ENCODE measurements at regions not wholly inside any gene's neighbourhood (a gene's known extent, or its start where the extent isn't known, plus 50 kb on each side); places are given as distances from the start of the nearest gene placed in this dataset.

- no peak overlapping the region for H2AFZ ChIP-seq (ENCODE audit: control insufficient read depth, low read length)
- H3K9me1 ChIP-seq (ENCODE audit: control insufficient read depth, extremely low read depth, insufficient read depth, low read length), result no peaks in the 10 kb centered on the region
- dilution Hi-C loops (cut with MboI; ENCODE audit: extremely low pct_ligation_motif_present, low sequenced_read_pairs), result no loop called here
- no peaks in the 10 kb centered on the region for H3K4me1 ChIP-seq (ENCODE audit: control insufficient read depth, extremely low read depth, insufficient read depth, low read length)
- FAIRE-seq, result no peak
- no peaks in the 10 kb centered on the region for H3K9me3 ChIP-seq (ENCODE audit: control insufficient read depth, low read depth, low read length)
- H3K4me3 ChIP-seq (ENCODE audit: control insufficient read depth in 2 of 3, extremely low read depth in 1 of 3, insufficient read depth in 2 of 3, low read depth in 1 of 3, low read length in 3 of 3), result no peak overlapping the region
- TF ChIP-seq EZH2 (IDR thresholded peaks at IDR 0.05; ENCODE audit: low read length), result no peak
- TF ChIP-seq, protein P1, sequence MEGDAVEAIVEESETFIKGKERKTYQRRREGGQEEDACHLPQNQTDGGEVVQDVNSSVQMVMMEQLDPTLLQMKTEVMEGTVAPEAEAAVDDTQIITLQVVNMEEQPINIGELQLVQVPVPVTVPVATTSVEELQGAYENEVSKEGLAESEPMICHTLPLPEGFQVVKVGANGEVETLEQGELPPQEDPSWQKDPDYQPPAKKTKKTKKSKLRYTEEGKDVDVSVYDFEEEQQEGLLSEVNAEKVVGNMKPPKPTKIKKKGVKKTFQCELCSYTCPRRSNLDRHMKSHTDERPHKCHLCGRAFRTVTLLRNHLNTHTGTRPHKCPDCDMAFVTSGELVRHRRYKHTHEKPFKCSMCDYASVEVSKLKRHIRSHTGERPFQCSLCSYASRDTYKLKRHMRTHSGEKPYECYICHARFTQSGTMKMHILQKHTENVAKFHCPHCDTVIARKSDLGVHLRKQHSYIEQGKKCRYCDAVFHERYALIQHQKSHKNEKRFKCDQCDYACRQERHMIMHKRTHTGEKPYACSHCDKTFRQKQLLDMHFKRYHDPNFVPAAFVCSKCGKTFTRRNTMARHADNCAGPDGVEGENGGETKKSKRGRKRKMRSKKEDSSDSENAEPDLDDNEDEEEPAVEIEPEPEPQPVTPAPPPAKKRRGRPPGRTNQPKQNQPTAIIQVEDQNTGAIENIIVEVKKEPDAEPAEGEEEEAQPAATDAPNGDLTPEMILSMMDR (optimal IDR thresholded peaks at IDR 0.05 in 1 of 3, IDR thresholded peaks at IDR 0.05 in 1 of 3, conservative IDR thresholded peaks at IDR 0.05 in 1 of 3; ENCODE audit: extremely low read depth in 1 of 3, insufficient read depth in 2 of 3, low read length in 3 of 3), result peak in 2 of 3 experiments; percentile 19 to 31
- no peak overlapping the region for H3K9ac ChIP-seq (ENCODE audit: control insufficient read depth, extremely low read depth, insufficient read depth, low read length)
- no peak overlapping the region for H3K27ac ChIP-seq (ENCODE audit: control insufficient read depth, insufficient read depth, low read length)
- H3K79me2 ChIP-seq (ENCODE audit: control insufficient read depth, insufficient read depth, low read length), result no peaks in the 10 kb centered on the region
- no peaks in the 10 kb centered on the region for H3K36me3 ChIP-seq (ENCODE audit: control insufficient read depth in 2 of 2, extremely low read depth in 1 of 2, insufficient read depth in 2 of 2, low read length in 2 of 2)
- no peak overlapping the region for H3K4me2 ChIP-seq (ENCODE audit: control insufficient read depth, extremely low read depth, insufficient read depth, low read depth, low read length)
- no peaks in the 10 kb centered on the region for H4K20me1 ChIP-seq (ENCODE audit: control insufficient read depth, extremely low read depth, insufficient read depth, low read length)
- DNase-seq (ENCODE audit: low read depth, low spot score), result no peak
- H3K27me3 ChIP-seq (ENCODE audit: control insufficient read depth, extremely low read depth, insufficient read depth, low read length), result no peaks in the 10 kb centered on the region
Measured at GRCh38 chr5:75885849-75886596, 168.8 kb upstream of the POC5 start.

DNA sequence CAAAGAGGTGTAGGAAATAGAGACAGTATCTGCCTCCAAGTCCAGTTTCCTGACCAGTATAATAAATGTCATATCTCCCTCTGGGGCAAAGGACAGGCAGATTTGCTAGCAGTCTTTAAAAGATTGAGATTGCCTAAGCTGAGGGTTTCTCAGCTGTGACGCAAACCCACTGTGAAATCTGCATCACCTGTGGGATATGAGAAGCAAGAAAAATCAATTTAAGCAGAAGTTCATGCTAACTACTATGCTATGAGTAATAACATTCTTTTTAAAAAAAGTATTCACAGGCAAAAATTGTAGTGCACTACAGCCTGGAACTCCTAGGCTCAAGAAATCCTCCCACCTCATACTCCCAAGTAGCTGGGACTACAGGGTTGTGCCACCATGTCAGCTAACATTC, 168.1 kb upstream of the POC5 start:
- Histone ChIP-seq H3K4me1 (ENCODE audit: control insufficient read depth, extremely low read depth, insufficient read depth, low read length) (no peaks in the 10 kb centered on the region), H3K9me3 (ENCODE audit: control insufficient read depth, low read depth, low read length) (no peaks in the 10 kb centered on the region), H3K9ac (ENCODE audit: control insufficient read depth, extremely low read depth, insufficient read depth, low read length) (no peak overlapping the region), H3K9me1 (ENCODE audit: control insufficient read depth, extremely low read depth, insufficient read depth, low read length) (no peaks in the 10 kb centered on the region), H3K27me3 (ENCODE audit: control insufficient read depth, extremely low read depth, insufficient read depth, low read length) (no peaks in the 10 kb centered on the region), H4K20me1 (ENCODE audit: control insufficient read depth, extremely low read depth, insufficient read depth, low read length) (no peaks in the 10 kb centered on the region), H3K4me2 (ENCODE audit: control insufficient read depth, extremely low read depth, insufficient read depth, low read depth, low read length) (no peak overlapping the region), H2AFZ (ENCODE audit: control insufficient read depth, low read length) (no peak overlapping the region), H3K79me2 (ENCODE audit: control insufficient read depth, insufficient read depth, low read length) (no peaks in the 10 kb centered on the region), H3K4me3 (ENCODE audit: control insufficient read depth in 2 of 3, extremely low read depth in 1 of 3, insufficient read depth in 2 of 3, low read depth in 1 of 3, low read length in 3 of 3) (no peak overlapping the region), H3K36me3 (ENCODE audit: control insufficient read depth in 2 of 2, extremely low read depth in 1 of 2, insufficient read depth in 2 of 2, low read length in 2 of 2) (no peaks in the 10 kb centered on the region), H3K27ac (ENCODE audit: control insufficient read depth, insufficient read depth, low read length) (no peak overlapping the region)
- DNase-seq (ENCODE audit: low read depth, low spot score) (no peak), FAIRE-seq (no peak)
- dilution Hi-C loops (cut with MboI; ENCODE audit: extremely low pct_ligation_motif_present, low sequenced_read_pairs), result no loop called here
- TF ChIP-seq, protein P1 (optimal IDR thresholded peaks at IDR 0.05 in 1 of 3, IDR thresholded peaks at IDR 0.05 in 1 of 3, conservative IDR thresholded peaks at IDR 0.05 in 1 of 3; ENCODE audit: extremely low read depth in 1 of 3, insufficient read depth in 2 of 3, low read length in 3 of 3), result no peak
- TF ChIP-seq EZH2 (IDR thresholded peaks at IDR 0.05; ENCODE audit: low read length), result no peak

Measured in keratinocyte (primary cell).